ENCODE measurements at regions not wholly inside any gene's neighbourhood (a gene's known extent, or its start where the extent isn't known, plus 50 kb on each side); places are given as distances from the start of the nearest gene placed in this dataset.

- Histone ChIP-seq H3K27me3 (ENCODE audit: control insufficient read depth in 2 of 2, insufficient read depth in 2 of 2, low read length in 2 of 2) (no peaks in the 10 kb centered on the region), H4K20me1 (replicated peaks; ENCODE audit: control insufficient read depth, extremely low read depth, insufficient read depth, low read length) (no peaks in the 10 kb centered on the region), H3K79me2 (ENCODE audit: control insufficient read depth, insufficient read depth, low read length) (no peaks in the 10 kb centered on the region), H3K4me3 (replicated peaks in 1 of 3; ENCODE audit: insufficient read depth in 1 of 3, low read depth in 1 of 3, low read length in 3 of 3) (no peak overlapping the region), H2AFZ (ENCODE audit: low read depth, low read length) (no peak overlapping the region), H3K27ac (ENCODE audit: insufficient read depth, low read depth, low read length) (no peak overlapping the region), H3K9me3 (replicated peaks; ENCODE audit: control insufficient read depth, insufficient read depth, low read length) (no peaks in the 10 kb centered on the region), H3K4me2 (ENCODE audit: insufficient read depth, low read length) (no peak overlapping the region), H3K9me1 (replicated peaks; ENCODE audit: control insufficient read depth, extremely low read depth, insufficient read depth, low read length) (no peaks in the 10 kb centered on the region), H3K36me3 (ENCODE audit: control insufficient read depth in 2 of 2, extremely low read depth in 1 of 2, insufficient read depth in 2 of 2, low read length in 2 of 2) (no peaks in the 10 kb centered on the region), H3K4me1 (ENCODE audit: control insufficient read depth, extremely low read depth, insufficient read depth, low read length) (peaks cover 8% of the 10 kb centered on the region), H3K9ac (replicated peaks; ENCODE audit: extremely low read depth, insufficient read depth, low read length) (no peak overlapping the region)
- DNase-seq (ENCODE audit: low read depth, low spot score) (no peak), FAIRE-seq (no peak)
- ChIA-PET POLR2A (no interaction called here), CTCF (no interaction called here)
- intact Hi-C loops (cut with micrococcal nuclease): loop anchor here (5.0 kb wide), 1 partner anchor 65 kb away; no protein-coding TSS in a partner anchor
- BruUV-seq (replicated peaks): no TSS peak
- no peak for TF ChIP-seq GATA2 (IDR thresholded peaks at IDR 0.05; ENCODE audit: insufficient read depth, insufficient read length, low read depth, low read length)
- TF ChIP-seq FOS (IDR thresholded peaks at IDR 0.05; ENCODE audit: borderline replicate concordance, insufficient read depth, low read length): no peak
- TF ChIP-seq, protein P1, sequence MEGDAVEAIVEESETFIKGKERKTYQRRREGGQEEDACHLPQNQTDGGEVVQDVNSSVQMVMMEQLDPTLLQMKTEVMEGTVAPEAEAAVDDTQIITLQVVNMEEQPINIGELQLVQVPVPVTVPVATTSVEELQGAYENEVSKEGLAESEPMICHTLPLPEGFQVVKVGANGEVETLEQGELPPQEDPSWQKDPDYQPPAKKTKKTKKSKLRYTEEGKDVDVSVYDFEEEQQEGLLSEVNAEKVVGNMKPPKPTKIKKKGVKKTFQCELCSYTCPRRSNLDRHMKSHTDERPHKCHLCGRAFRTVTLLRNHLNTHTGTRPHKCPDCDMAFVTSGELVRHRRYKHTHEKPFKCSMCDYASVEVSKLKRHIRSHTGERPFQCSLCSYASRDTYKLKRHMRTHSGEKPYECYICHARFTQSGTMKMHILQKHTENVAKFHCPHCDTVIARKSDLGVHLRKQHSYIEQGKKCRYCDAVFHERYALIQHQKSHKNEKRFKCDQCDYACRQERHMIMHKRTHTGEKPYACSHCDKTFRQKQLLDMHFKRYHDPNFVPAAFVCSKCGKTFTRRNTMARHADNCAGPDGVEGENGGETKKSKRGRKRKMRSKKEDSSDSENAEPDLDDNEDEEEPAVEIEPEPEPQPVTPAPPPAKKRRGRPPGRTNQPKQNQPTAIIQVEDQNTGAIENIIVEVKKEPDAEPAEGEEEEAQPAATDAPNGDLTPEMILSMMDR (IDR thresholded peaks at IDR 0.05; ENCODE audit: extremely low read depth in 1 of 2, insufficient read depth in 1 of 2, low read depth in 1 of 2, low read length in 2 of 2): no peak
- TF ChIP-seq POLR2AphosphoS5 (IDR thresholded peaks at IDR 0.05; ENCODE audit: insufficient read depth, low read depth, low read length): no peak
- TF ChIP-seq JUN (IDR thresholded peaks at IDR 0.05; ENCODE audit: borderline replicate concordance, insufficient read depth, insufficient read length, low read depth): no peak
- TF ChIP-seq POLR2A (IDR thresholded peaks at IDR 0.05; ENCODE audit: low read depth, low read length): no peak
- TF ChIP-seq MYC (IDR thresholded peaks at IDR 0.05; ENCODE audit: low read depth, low read length): no peak
- TF ChIP-seq, protein P2, sequence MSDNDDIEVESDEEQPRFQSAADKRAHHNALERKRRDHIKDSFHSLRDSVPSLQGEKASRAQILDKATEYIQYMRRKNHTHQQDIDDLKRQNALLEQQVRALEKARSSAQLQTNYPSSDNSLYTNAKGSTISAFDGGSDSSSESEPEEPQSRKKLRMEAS (IDR thresholded peaks at IDR 0.05; ENCODE audit: insufficient read depth, insufficient read length): no peak
- TF ChIP-seq EZH2 (IDR thresholded peaks at IDR 0.05; ENCODE audit: borderline replicate concordance, low read depth, low read length, severe bottlenecking): no peak
- dilution Hi-C loops (cut with MboI; ENCODE audit: extremely low pct_ligation_motif_present, low sequenced_read_pairs): no loop called here
Measured at GRCh38 chr7:437329-438251, 82.1 kb downstream of the PDGFA start.

Measured in endothelial cell of umbilical vein (primary cell).